Upper lobe of right lung (tissue), 1 donor: ENCODE measurements at regions not wholly inside any gene's neighbourhood (a gene's known extent, or its start where the extent isn't known, plus 50 kb on each side); places are given as distances from the start of the nearest gene placed in this dataset.

Experiments
- ATAC-seq: fragments of 200-7000 bp; cut with Tn5 transposase; one replicate; pipeline ENCODE4 v1.9.1; 2020; ENCODE audit warnings: mild to moderate bottlenecking, moderate library complexity
- DNase-seq: peaks from one replicate; pipeline ENCODE4 v3.0.0-alpha.2; 2020
- H3K27ac ChIP-seq: fragments of 200-600 bp; one replicate; pipeline ENCODE4 v1.8.0; 2022
- H3K27me3 ChIP-seq: fragments of 200-600 bp; one replicate; pipeline ENCODE4 v1.8.0; 2022; ENCODE audit warnings: mild to moderate bottlenecking
- H3K36me3 ChIP-seq: fragments of 200-600 bp; one replicate; pipeline ENCODE4 v1.8.0; 2022
- H3K4me1 ChIP-seq: fragments of 200-600 bp; one replicate; pipeline ENCODE4 v1.8.0; 2022
- H3K4me3 ChIP-seq: fragments of 200-600 bp; one replicate; pipeline ENCODE4 v1.8.0; 2022; ENCODE audit warnings: mild to moderate bottlenecking
- H3K9me3 ChIP-seq: fragments of 200-600 bp; one replicate; pipeline ENCODE4 v1.8.0; 2022
- intact Hi-C: fragments of 100-400 bp; cut with DNase I; formaldehyde crosslinking; loops from one replicate; pipeline ENCODE4 v1.11.0; 2022
- TF ChIP-seq, protein P1 (sequence below): fragments of 200-600 bp; IDR thresholded peaks from one replicate; pipeline ENCODE4 v1.8.0; 2022; ENCODE audit warnings: antibody characterized with exemption
- donor health status: DM: no; HTN: yes; CAD: no; lungs with severe emphysema.

DNA sequence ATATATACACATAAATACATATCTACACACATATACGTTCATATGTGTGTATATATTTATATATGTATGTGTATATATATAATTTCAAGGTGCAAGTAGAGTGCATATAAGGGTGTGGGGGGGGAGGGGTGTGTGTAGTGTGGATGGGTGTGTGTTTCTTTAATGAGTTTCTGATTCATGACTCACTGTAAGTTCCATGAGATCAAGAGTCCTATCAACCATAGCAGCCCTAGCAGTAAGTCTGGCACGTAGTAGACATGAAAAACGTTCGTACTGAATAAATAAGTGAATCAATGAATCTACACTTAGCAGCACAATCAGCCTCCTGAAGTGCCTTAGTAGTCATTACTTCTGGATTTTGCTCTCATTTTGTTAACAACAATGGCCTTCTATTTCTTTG is 61.9 kb upstream of the KRTAP11-1 start:
- no peak overlapping the region for H3K4me3 ChIP-seq
- TF ChIP-seq, protein P1, sequence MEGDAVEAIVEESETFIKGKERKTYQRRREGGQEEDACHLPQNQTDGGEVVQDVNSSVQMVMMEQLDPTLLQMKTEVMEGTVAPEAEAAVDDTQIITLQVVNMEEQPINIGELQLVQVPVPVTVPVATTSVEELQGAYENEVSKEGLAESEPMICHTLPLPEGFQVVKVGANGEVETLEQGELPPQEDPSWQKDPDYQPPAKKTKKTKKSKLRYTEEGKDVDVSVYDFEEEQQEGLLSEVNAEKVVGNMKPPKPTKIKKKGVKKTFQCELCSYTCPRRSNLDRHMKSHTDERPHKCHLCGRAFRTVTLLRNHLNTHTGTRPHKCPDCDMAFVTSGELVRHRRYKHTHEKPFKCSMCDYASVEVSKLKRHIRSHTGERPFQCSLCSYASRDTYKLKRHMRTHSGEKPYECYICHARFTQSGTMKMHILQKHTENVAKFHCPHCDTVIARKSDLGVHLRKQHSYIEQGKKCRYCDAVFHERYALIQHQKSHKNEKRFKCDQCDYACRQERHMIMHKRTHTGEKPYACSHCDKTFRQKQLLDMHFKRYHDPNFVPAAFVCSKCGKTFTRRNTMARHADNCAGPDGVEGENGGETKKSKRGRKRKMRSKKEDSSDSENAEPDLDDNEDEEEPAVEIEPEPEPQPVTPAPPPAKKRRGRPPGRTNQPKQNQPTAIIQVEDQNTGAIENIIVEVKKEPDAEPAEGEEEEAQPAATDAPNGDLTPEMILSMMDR: no peak
- ATAC-seq: no peak
- no peaks in the 10 kb centered on the region for H3K4me1 ChIP-seq
- H3K9me3 ChIP-seq: no peaks in the 10 kb centered on the region
- H3K27ac ChIP-seq: no peak overlapping the region
- intact Hi-C loops: no loop called here
- no peak for DNase-seq
- no peaks in the 10 kb centered on the region for H3K36me3 ChIP-seq
- no peaks in the 10 kb centered on the region for H3K27me3 ChIP-seq

DNA sequence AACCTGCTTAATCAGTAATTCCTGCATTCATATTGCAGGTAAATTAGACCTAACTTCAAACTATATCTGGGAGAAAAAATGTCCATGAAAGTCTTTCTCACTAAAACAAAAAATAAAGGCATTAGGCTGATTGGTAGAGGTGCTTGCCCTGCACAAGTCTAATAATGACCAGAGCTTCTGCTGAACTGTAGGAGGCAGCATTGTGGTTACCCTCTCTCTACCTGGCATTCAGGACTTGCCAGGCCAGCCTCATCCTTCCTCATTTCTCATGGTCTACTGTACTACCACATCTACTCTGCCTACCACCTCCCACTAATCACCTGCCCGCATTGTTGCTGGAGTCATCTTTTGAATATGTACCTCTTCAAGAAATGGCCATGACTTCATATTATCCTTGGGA is 60.8 kb upstream of the KRTAP11-1 start:
- Histone ChIP-seq H3K9me3 (no peaks in the 10 kb centered on the region), H3K4me1 (no peaks in the 10 kb centered on the region), H3K27me3 (no peaks in the 10 kb centered on the region), H3K36me3 (no peaks in the 10 kb centered on the region), H3K27ac (no peak overlapping the region), H3K4me3 (no peak overlapping the region)
- DNase-seq: no peak
- TF ChIP-seq, protein P1: no peak
- ATAC-seq: no peak
- intact Hi-C loops: no loop called here

DNA sequence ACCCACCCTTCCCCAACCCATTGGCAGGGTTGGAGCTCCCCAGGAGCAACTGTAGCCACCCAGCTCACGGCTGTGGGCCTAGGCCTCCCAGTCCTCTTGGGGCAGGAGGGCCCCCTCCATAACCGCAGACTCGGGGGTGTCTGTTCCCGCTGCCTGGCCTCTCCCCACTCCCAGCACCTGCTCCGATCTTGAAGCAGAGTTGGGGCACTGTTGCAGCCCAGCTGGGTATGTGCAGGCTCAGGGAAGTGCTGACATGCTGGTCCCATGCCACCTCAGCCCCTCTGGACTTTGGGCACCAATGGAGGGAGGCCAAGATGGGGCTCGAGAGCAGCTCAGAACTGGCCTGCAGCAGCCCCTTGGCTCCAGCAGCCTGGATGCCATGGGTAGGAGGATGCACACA is 54.8 kb upstream of the KRTAP11-1 start:
- Histone ChIP-seq H3K27ac (no peak overlapping the region), H3K27me3 (no peaks in the 10 kb centered on the region), H3K9me3 (no peaks in the 10 kb centered on the region), H3K4me3 (no peak overlapping the region), H3K4me1 (no peaks in the 10 kb centered on the region), H3K36me3 (no peaks in the 10 kb centered on the region)
- DNase-seq (no peak), ATAC-seq (peak; percentile 47)
- intact Hi-C loops: no loop called here
- TF ChIP-seq, protein P1: no peak

DNA sequence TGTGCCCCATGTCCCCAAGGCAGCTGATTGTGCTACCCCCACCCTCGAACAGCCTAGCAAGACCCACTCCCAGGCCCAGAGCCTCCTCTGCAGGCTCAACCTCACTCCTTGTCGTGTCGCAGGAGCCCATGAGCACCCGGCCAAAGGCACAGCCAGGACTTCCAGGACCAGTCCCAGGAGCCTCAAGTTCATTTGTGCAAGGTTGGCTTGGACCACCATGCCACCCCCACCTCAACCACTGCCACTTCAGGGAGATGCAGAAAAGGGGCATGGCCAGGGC is 54.4 kb upstream of the KRTAP11-1 start:
- TF ChIP-seq, protein P1: no peak
- DNase-seq (no peak), ATAC-seq (peak; percentile 35)
- Histone ChIP-seq H3K27ac (no peak overlapping the region), H3K4me3 (no peak overlapping the region), H3K27me3 (no peaks in the 10 kb centered on the region), H3K9me3 (no peaks in the 10 kb centered on the region), H3K4me1 (no peaks in the 10 kb centered on the region), H3K36me3 (no peaks in the 10 kb centered on the region)
- intact Hi-C loops: no loop called here

DNA sequence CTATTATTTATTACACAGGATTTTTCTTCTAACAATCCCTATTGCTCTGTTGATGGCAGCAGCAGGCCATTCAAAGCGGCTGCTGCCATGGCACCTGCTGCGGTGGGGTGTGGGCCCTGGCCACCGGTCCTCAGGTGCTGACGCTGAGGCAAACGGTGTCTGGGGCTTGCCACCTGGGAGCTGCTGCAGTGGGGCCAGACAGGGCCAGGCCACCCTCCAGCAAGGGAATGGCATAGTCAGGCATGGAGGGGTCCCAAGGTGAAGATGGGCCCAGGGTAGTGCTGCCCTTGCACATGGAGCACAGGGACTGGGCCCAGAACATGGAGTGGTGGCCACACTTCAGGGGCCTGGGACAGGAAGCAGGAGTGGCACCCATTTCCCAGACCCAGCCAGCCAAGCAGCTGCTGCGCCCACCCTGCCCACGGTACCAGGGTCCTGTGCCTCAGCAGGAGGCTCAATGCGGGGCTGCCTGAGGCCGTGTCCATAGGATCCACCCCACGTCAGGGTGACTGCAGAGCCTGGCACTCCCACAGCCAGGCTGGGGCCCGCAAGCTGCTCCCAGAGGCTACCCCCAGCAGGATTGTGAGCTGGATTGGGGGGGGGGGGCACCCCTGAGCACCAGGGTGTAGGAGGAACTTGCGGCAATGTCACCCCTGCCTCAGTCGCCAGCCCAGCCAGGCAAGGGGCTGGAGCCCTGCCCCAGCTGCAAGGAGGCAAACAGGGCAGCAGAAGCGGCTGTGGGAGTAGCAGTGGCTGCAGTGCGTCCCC is 53.9 kb upstream of the KRTAP11-1 start:
- Histone ChIP-seq H3K9me3 (no peaks in the 10 kb centered on the region), H3K4me3 (no peak overlapping the region), H3K36me3 (no peaks in the 10 kb centered on the region), H3K27ac (no peak overlapping the region), H3K27me3 (no peaks in the 10 kb centered on the region), H3K4me1 (no peaks in the 10 kb centered on the region)
- TF ChIP-seq, protein P1: no peak
- intact Hi-C loops: no loop called here
- peak; percentile 41 for ATAC-seq
- DNase-seq: no peak

DNA sequence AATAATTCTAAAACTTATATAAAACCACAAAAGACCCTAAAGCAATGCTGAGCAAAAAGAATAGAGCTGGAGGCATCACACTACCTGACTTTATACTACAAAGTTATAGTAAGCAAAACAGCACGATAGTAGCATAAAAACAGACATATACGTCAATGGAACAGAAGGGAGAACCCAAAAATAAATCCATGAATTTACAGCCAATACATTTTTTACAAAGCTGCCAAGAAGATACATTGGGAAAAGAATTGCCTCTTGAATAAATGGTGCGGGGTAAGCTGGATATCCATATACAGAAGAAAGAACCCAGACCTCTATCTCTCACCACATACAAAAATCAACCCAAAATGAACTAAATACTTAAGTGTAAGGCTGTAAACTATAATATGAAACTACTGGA is 51.3 kb upstream of the KRTAP11-1 start:
- no peak overlapping the region for H3K4me3 ChIP-seq
- no peak overlapping the region for H3K27ac ChIP-seq
- TF ChIP-seq, protein P1: no peak
- no peaks in the 10 kb centered on the region for H3K9me3 ChIP-seq
- ATAC-seq: no peak
- no peaks in the 10 kb centered on the region for H3K27me3 ChIP-seq
- no peak for DNase-seq
- H3K36me3 ChIP-seq: no peaks in the 10 kb centered on the region
- no peaks in the 10 kb centered on the region for H3K4me1 ChIP-seq
- intact Hi-C loops: no loop called here
